ENCODE measurements at regions not wholly inside any gene's neighbourhood (a gene's known extent, or its start where the extent isn't known, plus 50 kb on each side); places are given as distances from the start of the nearest gene placed in this dataset.

- H3K27ac ChIP-seq (ENCODE audit: low read length): no peak overlapping the region
- no peaks in the 10 kb centered on the region for H3K9me3 ChIP-seq (replicated peaks; ENCODE audit: insufficient read depth, low read length)
- H3K79me2 ChIP-seq (ENCODE audit: low read length): no peaks in the 10 kb centered on the region
- no peak overlapping the region for H3K4me3 ChIP-seq (ENCODE audit: low read length)
- H3K4me2 ChIP-seq (ENCODE audit: low read depth, low read length): no peak overlapping the region
- DNase-seq: no peak
- H3K36me3 ChIP-seq (replicated peaks; ENCODE audit: insufficient read depth, low read length): no peaks in the 10 kb centered on the region
- H3F3A ChIP-seq (ENCODE audit: insufficient read depth, low read length): no peaks in the 10 kb centered on the region
- no peaks in the 10 kb centered on the region for H3K4me1 ChIP-seq (ENCODE audit: low read length)
- no peaks in the 10 kb centered on the region for H3K27me3 ChIP-seq (replicated peaks; ENCODE audit: insufficient read depth, low read length)
- H2AFZ ChIP-seq (ENCODE audit: low read length): no peak overlapping the region
- H4K20me1 ChIP-seq (ENCODE audit: insufficient read depth, low read length): no peaks in the 10 kb centered on the region
- no peaks in the 10 kb centered on the region for H3K9me2 ChIP-seq (replicated peaks; ENCODE audit: insufficient read depth, low read length)
- TF ChIP-seq CTCF (IDR thresholded peaks at IDR 0.05; ENCODE audit: low read length) (no peak), EZH2 (optimal IDR thresholded peaks at IDR 0.05; ENCODE audit: low read depth, low read length) (no peak)
- H3K9ac ChIP-seq (ENCODE audit: low read length): no peak overlapping the region
Observed at GRCh38 chr14:30223966-30224365, 296.3 kb upstream of the PRKD1 start.

DNA sequence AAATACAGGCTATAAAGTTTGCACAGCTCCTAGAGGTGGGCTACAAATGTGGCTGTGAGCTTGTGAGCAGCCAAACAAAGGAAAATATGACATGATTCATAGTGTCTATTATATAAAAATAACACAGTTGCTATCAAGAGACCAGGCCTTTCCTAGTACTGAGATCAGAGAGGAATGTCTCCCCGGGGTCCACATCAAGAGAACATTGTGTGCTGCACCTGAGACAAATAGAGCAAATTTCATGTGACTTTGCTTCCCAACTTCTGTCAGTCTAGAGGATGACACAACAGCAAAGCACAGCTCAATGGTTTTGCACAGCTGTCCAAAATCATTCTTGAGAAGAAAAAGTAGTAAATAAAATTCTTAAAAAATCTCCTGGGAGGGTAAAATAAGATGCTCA is 297.5 kb upstream of the PRKD1 start:
- DNase-seq: no peak
- Histone ChIP-seq H3K36me3 (replicated peaks; ENCODE audit: insufficient read depth, low read length) (no peaks in the 10 kb centered on the region), H3K27me3 (replicated peaks; ENCODE audit: insufficient read depth, low read length) (no peaks in the 10 kb centered on the region), H3K27ac (ENCODE audit: low read length) (no peak overlapping the region), H3K4me1 (ENCODE audit: low read length) (no peaks in the 10 kb centered on the region), H4K20me1 (ENCODE audit: insufficient read depth, low read length) (no peaks in the 10 kb centered on the region), H3K4me3 (ENCODE audit: low read length) (no peak overlapping the region), H3F3A (ENCODE audit: insufficient read depth, low read length) (no peaks in the 10 kb centered on the region), H3K4me2 (ENCODE audit: low read depth, low read length) (no peak overlapping the region), H3K79me2 (ENCODE audit: low read length) (no peaks in the 10 kb centered on the region), H2AFZ (ENCODE audit: low read length) (no peak overlapping the region), H3K9ac (ENCODE audit: low read length) (no peak overlapping the region), H3K9me2 (replicated peaks; ENCODE audit: insufficient read depth, low read length) (no peaks in the 10 kb centered on the region), H3K9me3 (replicated peaks; ENCODE audit: insufficient read depth, low read length) (no peaks in the 10 kb centered on the region)
- TF ChIP-seq EZH2phosphoT487 (IDR thresholded peaks at IDR 0.05; ENCODE audit: low read length) (no peak), CTCF (IDR thresholded peaks at IDR 0.05; ENCODE audit: low read length) (no peak), EZH2 (optimal IDR thresholded peaks at IDR 0.05; ENCODE audit: low read depth, low read length) (no peak)

GRCh38 chr14:30227436-30227835 is 299.8 kb upstream of the PRKD1 start:
- H2AFZ ChIP-seq (ENCODE audit: low read length): no peak overlapping the region
- no peaks in the 10 kb centered on the region for H3K4me1 ChIP-seq (ENCODE audit: low read length)
- no peaks in the 10 kb centered on the region for H3K27me3 ChIP-seq (replicated peaks; ENCODE audit: insufficient read depth, low read length)
- H3K27ac ChIP-seq (ENCODE audit: low read length): no peak overlapping the region
- H3F3A ChIP-seq (ENCODE audit: insufficient read depth, low read length): no peaks in the 10 kb centered on the region
- H4K20me1 ChIP-seq (ENCODE audit: insufficient read depth, low read length): no peaks in the 10 kb centered on the region
- no peaks in the 10 kb centered on the region for H3K79me2 ChIP-seq (ENCODE audit: low read length)
- no peak overlapping the region for H3K4me3 ChIP-seq (ENCODE audit: low read length)
- no peak for DNase-seq
- H3K9me3 ChIP-seq (replicated peaks; ENCODE audit: insufficient read depth, low read length): no peaks in the 10 kb centered on the region
- no peak overlapping the region for H3K4me2 ChIP-seq (ENCODE audit: low read depth, low read length)
- no peaks in the 10 kb centered on the region for H3K9me2 ChIP-seq (replicated peaks; ENCODE audit: insufficient read depth, low read length)
- H3K36me3 ChIP-seq (replicated peaks; ENCODE audit: insufficient read depth, low read length): no peaks in the 10 kb centered on the region
- no peak overlapping the region for H3K9ac ChIP-seq (ENCODE audit: low read length)
- TF ChIP-seq EZH2phosphoT487 (IDR thresholded peaks at IDR 0.05; ENCODE audit: low read length) (no peak), EZH2 (optimal IDR thresholded peaks at IDR 0.05; ENCODE audit: low read depth, low read length) (no peak), CTCF (IDR thresholded peaks at IDR 0.05; ENCODE audit: low read length) (no peak)
